ENCODE measurements at regions not wholly inside any gene's neighbourhood (a gene's known extent, or its start where the extent isn't known, plus 50 kb on each side); places are given as distances from the start of the nearest gene placed in this dataset.

DNA sequence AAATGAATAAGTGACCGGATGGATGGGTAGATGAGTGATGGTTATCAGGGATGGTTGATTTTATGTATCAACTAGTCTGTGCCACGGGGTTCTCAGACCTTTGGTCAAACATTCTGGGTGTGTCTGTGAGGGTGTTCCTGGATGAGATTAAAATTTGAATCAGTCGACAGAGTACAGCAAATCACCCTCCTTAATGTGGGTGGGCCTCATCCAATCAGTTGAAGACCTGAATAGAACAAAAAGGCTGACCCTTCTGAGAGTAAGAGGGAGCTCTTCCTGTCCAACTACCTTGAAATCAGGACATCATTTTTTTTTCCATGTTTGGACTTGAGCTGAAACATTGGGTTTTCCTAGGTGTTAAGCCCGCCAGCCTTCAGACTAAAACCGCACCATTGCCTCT is 136.4 kb upstream of the ATXN1 start:
- CTCF ChIA-PET, result no interaction called here

More for the DNA sequence above, 136.4 kb upstream of the ATXN1 start:
- WGBS (ENCODE audit: low lambda C conversion rate), result 90% methylated on average over 5 of the region's 5 CpGs
- H3K9me2 ChIP-seq, result no peaks in the 10 kb centered on the region
- no peak for DNase-seq
- POLR2A ChIA-PET, result no interaction called here
- H2AFZ ChIP-seq (ENCODE audit: low read depth), result no peak overlapping the region
- H3K27ac ChIP-seq (ENCODE audit: low read depth in 2 of 2, low read length in 1 of 2), result no peak overlapping the region
- peaks cover 9 to 16% of the 10 kb centered on the region in 2 experiments; a peak in 3 of 4 replicates for H3K4me1 ChIP-seq (ENCODE audit: control insufficient read depth in 1 of 2, insufficient read depth in 2 of 2, low read depth in 1 of 2, low read length in 1 of 2)
- H3K9ac ChIP-seq, result no peak overlapping the region
- peaks cover 12% of the 10 kb centered on the region for H3K9me3 ChIP-seq
- H4K20me1 ChIP-seq (ENCODE audit: insufficient read depth), result no peaks in the 10 kb centered on the region
- H3F3A ChIP-seq (replicated peaks; ENCODE audit: insufficient read depth), result peaks cover 15% of the 10 kb centered on the region
- no peaks in the 10 kb centered on the region for H3K79me2 ChIP-seq (ENCODE audit: insufficient read depth)
- no peak for TF ChIP-seq SIN3A (IDR thresholded peaks at IDR 0.05; ENCODE audit: borderline replicate concordance, low read depth, low read length)
- TF ChIP-seq MAX (IDR thresholded peaks at IDR 0.05; ENCODE audit: low read depth), result no peak
- TF ChIP-seq TEAD4 (IDR thresholded peaks at IDR 0.05; ENCODE audit: borderline replicate concordance, insufficient read depth), result no peak
- no peak for TF ChIP-seq NRF1 (IDR thresholded peaks at IDR 0.05; ENCODE audit: low read depth, low read length)
- TF ChIP-seq, protein P1, sequence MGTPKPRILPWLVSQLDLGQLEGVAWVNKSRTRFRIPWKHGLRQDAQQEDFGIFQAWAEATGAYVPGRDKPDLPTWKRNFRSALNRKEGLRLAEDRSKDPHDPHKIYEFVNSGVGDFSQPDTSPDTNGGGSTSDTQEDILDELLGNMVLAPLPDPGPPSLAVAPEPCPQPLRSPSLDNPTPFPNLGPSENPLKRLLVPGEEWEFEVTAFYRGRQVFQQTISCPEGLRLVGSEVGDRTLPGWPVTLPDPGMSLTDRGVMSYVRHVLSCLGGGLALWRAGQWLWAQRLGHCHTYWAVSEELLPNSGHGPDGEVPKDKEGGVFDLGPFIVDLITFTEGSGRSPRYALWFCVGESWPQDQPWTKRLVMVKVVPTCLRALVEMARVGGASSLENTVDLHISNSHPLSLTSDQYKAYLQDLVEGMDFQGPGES (IDR thresholded peaks at IDR 0.05; ENCODE audit: low read depth, low read length), result no peak
- TF ChIP-seq USF1 (IDR thresholded peaks at IDR 0.05; ENCODE audit: borderline replicate concordance, low read depth), result no peak
- no peak for TF ChIP-seq ZBTB33 (IDR thresholded peaks at IDR 0.05; ENCODE audit: borderline replicate concordance, low read depth)
- no peak for TF ChIP-seq FOXJ3 (CRISPR knock-in tag; IDR thresholded peaks at IDR 0.05)
- TF ChIP-seq CHD2 (IDR thresholded peaks at IDR 0.05; ENCODE audit: low read length, partially characterized antibody), result no peak
- no peak for TF ChIP-seq USF2 (IDR thresholded peaks at IDR 0.05; ENCODE audit: borderline replicate concordance, low read depth, low read length)
- TF ChIP-seq CTCF (IDR thresholded peaks at IDR 0.05), result no peak
- TF ChIP-seq NFIC (IDR thresholded peaks at IDR 0.05; ENCODE audit: borderline replicate concordance), result no peak
- no peak for TF ChIP-seq EP300 (IDR thresholded peaks at IDR 0.05; ENCODE audit: borderline replicate concordance in 1 of 2, low read depth in 1 of 2, low read length in 1 of 2)
- no peak for TF ChIP-seq MEF2A (IDR thresholded peaks at IDR 0.05; ENCODE audit: borderline replicate concordance, low read depth)
- no peak for TF ChIP-seq FOXM1 (IDR thresholded peaks at IDR 0.05; ENCODE audit: low read depth)
- TF ChIP-seq FOSL2 (IDR thresholded peaks at IDR 0.05; ENCODE audit: borderline replicate concordance, low read depth), result no peak
- no peaks in the 10 kb centered on the region for H3K27me3 ChIP-seq (ENCODE audit: insufficient read depth)
- H3K4me2 ChIP-seq, result no peak overlapping the region
- H3K4me3 ChIP-seq (ENCODE audit: low read depth in 2 of 2, low read length in 1 of 2), result no peak overlapping the region
- H3K36me3 ChIP-seq (replicated peaks in 1 of 2; ENCODE audit: control insufficient read depth in 1 of 2, insufficient read depth in 2 of 2, low read length in 1 of 2), result no peaks in the 10 kb centered on the region
